HG02763 (cell line): ENCODE measurements at regions not wholly inside any gene's neighbourhood (a gene's known extent, or its start where the extent isn't known, plus 50 kb on each side); places are given as distances from the start of the nearest gene placed in this dataset.
"Not testable (repeated sequence)": the region's sequence is repeated elsewhere in the genome, so short reads cannot be mapped to it uniquely, and the experiment has no call there.

ENCODE experiments used
- ATAC-seq: cut with Tn5 transposase; IDR thresholded peaks from one replicate; pipeline ENCODE4 v1.9.1; 2021; ENCODE audit warnings: mild to moderate bottlenecking, moderate library complexity; ENCODE audit not compliant: unreplicated experiment

GRCh38 chr13:50129081-50129705, 113.9 kb downstream of the KCNRG start:
- ATAC-seq = no peak

- no peak for ATAC-seq
Measured at GRCh38 chr13:50129706-50130122, 114.5 kb downstream of the KCNRG start.

GRCh38 chr13:50130123-50130946, 115.1 kb downstream of the KCNRG start:
- ATAC-seq = peak; percentile 6

- ATAC-seq = no peak
Measured at GRCh38 chr13:50131920-50132903, 117.0 kb downstream of the KCNRG start.

- ATAC-seq = no peak
Measured at GRCh38 chr13:50132904-50133357, 117.7 kb downstream of the KCNRG start.

GRCh38 chr13:50133358-50133953, 118.2 kb downstream of the KCNRG start:
- no peak for ATAC-seq

- no peak for ATAC-seq
Measured at GRCh38 chr13:50136226-50136625, 121.0 kb downstream of the KCNRG start.

- no peak for ATAC-seq
Measured at GRCh38 chr13:50136678-50137077, 121.4 kb downstream of the KCNRG start.

- not testable (repeated sequence) for ATAC-seq
Measured at GRCh38 chr13:50139435-50139934, 124.2 kb downstream of the KCNRG start.

- no peak for ATAC-seq
Measured at GRCh38 chr13:50140153-50140552, 124.9 kb downstream of the KCNRG start.

- ATAC-seq = no peak
Measured at GRCh38 chr13:50140581-50141374, 125.5 kb downstream of the KCNRG start.

- ATAC-seq = no peak
Measured at GRCh38 chr13:50141375-50141975, 126.2 kb downstream of the KCNRG start.

GRCh38 chr13:50144246-50145160, 129.3 kb downstream of the KCNRG start:
- no peak for ATAC-seq

- ATAC-seq = no peak
Measured at GRCh38 chr13:50149214-50149613, 134.0 kb downstream of the KCNRG start.

- no peak for ATAC-seq
Measured at GRCh38 chr13:50149932-50150331, 134.7 kb downstream of the KCNRG start.

- ATAC-seq = no peak
Measured at GRCh38 chr13:50152224-50152623, 137.0 kb downstream of the KCNRG start.

- peak; percentile 61 for ATAC-seq
Measured at GRCh38 chr13:50152655-50153309, 137.5 kb downstream of the KCNRG start.

- no peak for ATAC-seq
Measured at GRCh38 chr13:50153401-50153800, 138.2 kb downstream of the KCNRG start.
